Bronchial epithelial cell (primary cell): ENCODE measurements at regions not wholly inside any gene's neighbourhood (a gene's known extent, or its start where the extent isn't known, plus 50 kb on each side); places are given as distances from the start of the nearest gene placed in this dataset.

ENCODE experiments used
- DNase-seq: peaks from one replicate; pipeline ENCODE4 v3.0.0-alpha.2; 2010; ENCODE audit warnings: low read depth
- FAIRE-seq: peaks from 2 replicates; lab custom pipeline; 2011; peaks lifted over from hg19 to GRCh38; lab: Jason Lieb, UNC
- H3K27me3 ChIP-seq: 2 replicates; pipeline ENCODE4 v1.5.1; 2011; ENCODE audit warnings: low read length; ENCODE audit not compliant: control insufficient read depth, insufficient read depth
- H3K36me3 ChIP-seq: 2 replicates; pipeline ENCODE4 v1.5.1; 2011; ENCODE audit warnings: low read length; ENCODE audit not compliant: control insufficient read depth, insufficient read depth
- H3K4me3 ChIP-seq: 2 replicates; pipeline ENCODE4 v1.5.1; 2011; ENCODE audit warnings: mild to moderate bottlenecking, low read depth, low read length, control low read depth
- TF ChIP-seq, protein P1 (sequence below): IDR thresholded peaks from 2 replicates; pipeline ENCODE4 v1.5.1; 2011; ENCODE audit warnings: mild to moderate bottlenecking, moderate library complexity, low read length, control low read depth, inconsistent platforms; ENCODE audit not compliant: insufficient read depth, severe bottlenecking

DNA sequence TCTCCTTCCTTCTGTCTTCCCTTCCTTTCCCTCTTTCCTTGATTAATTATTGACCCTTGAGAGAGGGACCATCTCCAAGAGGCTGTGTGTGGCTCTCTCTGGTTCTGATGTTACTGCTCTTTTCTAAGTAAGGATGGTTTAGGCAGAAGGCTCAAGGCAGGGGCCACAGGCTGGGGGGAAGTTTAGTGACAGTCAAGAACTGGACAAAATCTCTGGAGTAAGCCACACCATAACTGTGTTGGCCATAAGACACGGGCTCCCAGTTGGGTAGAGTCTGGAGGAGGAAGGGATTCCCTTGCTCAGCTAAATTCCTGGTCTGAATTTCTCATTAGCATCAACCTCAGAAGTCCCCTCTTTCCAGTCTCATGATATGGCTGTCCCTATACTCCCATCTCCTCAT lies 74.7 kb downstream of the BUD13 start:
- FAIRE-seq (no peak), DNase-seq (no peak)
- TF ChIP-seq, protein P1, sequence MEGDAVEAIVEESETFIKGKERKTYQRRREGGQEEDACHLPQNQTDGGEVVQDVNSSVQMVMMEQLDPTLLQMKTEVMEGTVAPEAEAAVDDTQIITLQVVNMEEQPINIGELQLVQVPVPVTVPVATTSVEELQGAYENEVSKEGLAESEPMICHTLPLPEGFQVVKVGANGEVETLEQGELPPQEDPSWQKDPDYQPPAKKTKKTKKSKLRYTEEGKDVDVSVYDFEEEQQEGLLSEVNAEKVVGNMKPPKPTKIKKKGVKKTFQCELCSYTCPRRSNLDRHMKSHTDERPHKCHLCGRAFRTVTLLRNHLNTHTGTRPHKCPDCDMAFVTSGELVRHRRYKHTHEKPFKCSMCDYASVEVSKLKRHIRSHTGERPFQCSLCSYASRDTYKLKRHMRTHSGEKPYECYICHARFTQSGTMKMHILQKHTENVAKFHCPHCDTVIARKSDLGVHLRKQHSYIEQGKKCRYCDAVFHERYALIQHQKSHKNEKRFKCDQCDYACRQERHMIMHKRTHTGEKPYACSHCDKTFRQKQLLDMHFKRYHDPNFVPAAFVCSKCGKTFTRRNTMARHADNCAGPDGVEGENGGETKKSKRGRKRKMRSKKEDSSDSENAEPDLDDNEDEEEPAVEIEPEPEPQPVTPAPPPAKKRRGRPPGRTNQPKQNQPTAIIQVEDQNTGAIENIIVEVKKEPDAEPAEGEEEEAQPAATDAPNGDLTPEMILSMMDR, result no peak
- Histone ChIP-seq H3K4me3 (no peak overlapping the region), H3K27me3 (no peaks in the 10 kb centered on the region), H3K36me3 (no peaks in the 10 kb centered on the region)

DNA sequence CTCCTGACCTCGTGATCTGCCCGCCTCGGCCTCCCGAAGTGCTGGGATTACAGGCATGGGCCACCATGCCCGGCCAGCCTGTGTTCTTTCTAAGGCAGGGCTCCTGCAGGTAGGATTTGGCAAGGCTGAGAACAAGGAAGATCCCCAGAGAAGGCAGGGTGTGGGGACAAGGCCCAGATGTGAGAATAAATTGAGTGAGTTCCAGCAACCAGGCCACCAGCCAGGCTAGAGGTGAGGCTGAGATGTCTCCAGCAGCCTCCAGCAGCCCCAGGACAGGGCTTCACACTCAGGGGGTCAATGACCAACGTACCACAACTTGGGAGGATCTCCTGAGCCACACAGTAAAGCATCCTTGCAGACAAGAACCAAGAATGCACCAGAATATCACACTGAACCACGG lies 75.1 kb downstream of the BUD13 start:
- TF ChIP-seq, protein P1, result no peak
- Histone ChIP-seq H3K4me3 (no peak overlapping the region), H3K27me3 (no peaks in the 10 kb centered on the region), H3K36me3 (no peaks in the 10 kb centered on the region)
- DNase-seq (no peak), FAIRE-seq (no peak)

DNA sequence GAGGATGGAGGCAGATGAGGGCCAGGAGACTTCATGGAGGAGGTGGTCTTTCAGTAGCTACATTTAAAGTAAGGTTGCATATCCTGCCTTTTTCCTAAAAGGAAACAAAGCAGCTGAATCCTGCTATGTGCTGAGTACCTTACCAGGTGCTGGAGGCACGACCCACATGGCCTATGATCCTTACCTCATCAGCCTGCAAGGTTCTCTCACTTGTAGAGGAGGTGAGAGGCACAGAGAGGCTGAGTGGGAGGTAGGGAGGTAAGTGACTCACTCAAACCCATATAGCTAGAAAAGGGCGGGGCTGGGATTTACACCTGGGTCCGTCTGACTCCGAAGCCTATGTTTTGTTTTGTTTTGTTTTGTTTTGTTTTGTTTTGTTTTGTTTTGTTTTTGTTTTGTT lies 75.8 kb downstream of the BUD13 start:
- H3K27me3 ChIP-seq, result no peaks in the 10 kb centered on the region
- FAIRE-seq (peak; percentile 40), DNase-seq (peak; percentile 86)
- TF ChIP-seq, protein P1, result no peak
- no peaks in the 10 kb centered on the region for H3K36me3 ChIP-seq
- H3K4me3 ChIP-seq, result no peak overlapping the region

DNA sequence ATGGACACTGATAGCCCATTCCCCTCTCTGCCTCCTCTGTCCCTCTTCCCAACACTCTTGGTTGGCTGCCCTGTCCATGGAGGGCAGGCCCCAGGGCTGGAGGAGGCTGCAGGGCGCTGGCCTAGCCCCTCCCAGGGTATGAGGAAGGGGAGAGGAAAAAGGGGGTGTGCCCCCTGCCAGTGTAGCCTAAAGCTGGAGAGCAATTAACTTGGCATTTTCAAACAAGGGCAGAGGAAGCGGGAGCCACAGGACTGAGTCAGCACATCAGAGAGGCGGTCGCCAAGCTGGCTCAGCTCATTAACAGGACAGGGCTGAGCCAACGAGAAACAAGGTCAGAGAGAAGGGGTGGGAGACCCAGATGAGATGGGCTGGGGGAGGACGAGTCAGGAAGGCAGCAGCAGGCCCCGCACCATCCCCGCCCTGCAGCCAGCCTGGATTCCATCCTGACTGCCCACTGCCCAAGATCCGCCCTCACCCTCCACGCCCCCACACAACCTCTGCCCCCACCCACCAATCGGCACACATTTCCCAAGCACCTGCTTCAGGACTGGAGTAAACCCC lies 76.3 kb downstream of the BUD13 start:
- no peak for FAIRE-seq
- TF ChIP-seq, protein P1, result no peak
- Histone ChIP-seq H3K27me3 (no peaks in the 10 kb centered on the region), H3K36me3 (no peaks in the 10 kb centered on the region), H3K4me3 (no peak overlapping the region)
- DNase-seq, result peak; percentile 48

DNA sequence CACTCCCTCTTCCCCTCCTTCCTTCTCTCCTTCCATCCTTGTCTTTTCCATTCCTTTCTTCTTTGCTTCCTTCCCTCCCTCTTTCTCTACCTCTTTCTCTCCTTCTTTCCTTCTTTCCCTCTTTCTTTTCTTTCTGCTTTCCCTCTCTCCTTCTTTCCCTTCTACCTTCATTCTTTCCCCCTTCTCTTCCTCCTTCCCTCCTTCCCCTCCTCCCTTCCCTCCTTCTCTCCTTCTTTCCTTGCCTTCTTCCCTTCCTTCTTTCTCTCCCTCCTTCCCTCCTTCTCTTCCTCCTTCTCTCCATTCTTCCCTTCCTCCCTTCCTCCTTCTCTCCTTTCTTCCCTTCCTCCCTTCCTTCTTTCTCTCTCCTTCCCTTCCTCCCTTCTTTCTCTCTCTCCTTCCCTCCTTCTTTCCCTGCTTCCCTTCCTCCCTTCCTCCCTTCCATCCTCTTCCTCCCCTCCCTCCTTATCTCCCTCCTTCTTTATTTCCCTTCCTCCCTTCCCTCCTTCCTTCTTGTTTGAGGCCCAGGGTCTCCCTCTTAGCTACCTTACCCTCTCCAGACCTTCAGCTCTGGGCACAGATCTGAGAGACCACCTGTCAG lies 77.0 kb downstream of the BUD13 start:
- FAIRE-seq, result no peak

More for the DNA sequence above, 77.0 kb downstream of the BUD13 start:
- Histone ChIP-seq H3K4me3 (no peak overlapping the region), H3K27me3 (no peaks in the 10 kb centered on the region), H3K36me3 (no peaks in the 10 kb centered on the region)
- TF ChIP-seq, protein P1, result no peak
- no peak for DNase-seq
